Activated T-cell treated with anti-CD3 and anti-CD28 coated beads, Interleukin-2, amount 50 U/mL, for 48 hours (primary cell): ENCODE measurements at regions not wholly inside any gene's neighbourhood (a gene's known extent, or its start where the extent isn't known, plus 50 kb on each side); places are given as distances from the start of the nearest gene placed in this dataset.
"Not testable (repeated sequence)": the region's sequence is repeated elsewhere in the genome, so short reads cannot be mapped to it uniquely, and the experiment has no call there.

Experiments used
- DNase-seq, 2 experiments: peaks; one replicate each; pipeline ENCODE4 v3.0.0-alpha.2; 2020

DNA sequence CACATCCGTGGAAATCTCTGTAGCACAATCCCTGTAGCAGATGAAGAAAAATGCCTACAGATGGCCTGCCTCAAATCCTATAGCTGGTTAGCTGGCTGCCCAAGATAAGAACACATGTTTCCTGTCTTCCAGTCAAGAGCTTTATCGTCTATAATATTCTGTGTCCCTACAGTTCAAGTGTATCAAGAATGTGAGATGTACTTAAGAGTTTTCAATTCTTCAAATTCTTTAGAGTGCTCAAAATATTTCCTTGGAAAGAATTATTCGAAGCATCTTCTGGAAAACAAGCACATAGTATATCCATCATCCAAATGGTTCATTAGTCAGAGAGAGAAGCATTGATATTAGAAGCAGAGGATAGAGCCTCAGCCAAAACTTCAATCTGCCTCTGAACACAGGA, 239.8 kb downstream of the COG6 start:
- no peak for DNase-seq

DNA sequence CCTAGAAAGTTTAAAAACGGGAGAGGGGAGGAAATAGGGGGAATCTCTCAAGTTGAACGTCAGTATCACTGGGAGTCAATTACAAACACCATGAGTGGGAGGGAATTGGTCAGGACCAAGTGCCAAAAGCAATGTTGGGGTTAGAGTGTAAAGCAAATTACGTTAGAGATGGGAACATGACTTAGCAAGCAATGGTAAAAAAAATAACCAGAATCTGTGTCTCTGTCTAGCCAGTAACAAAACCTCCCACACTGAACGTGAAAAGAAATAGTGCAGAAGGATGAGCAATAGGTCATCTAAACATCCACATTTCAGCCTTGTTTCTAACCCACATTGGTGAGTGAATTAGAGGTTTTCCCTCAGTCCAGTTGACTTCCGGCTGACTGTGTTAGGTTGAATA, 242.2 kb downstream of the COG6 start:
- no peak for DNase-seq

DNA sequence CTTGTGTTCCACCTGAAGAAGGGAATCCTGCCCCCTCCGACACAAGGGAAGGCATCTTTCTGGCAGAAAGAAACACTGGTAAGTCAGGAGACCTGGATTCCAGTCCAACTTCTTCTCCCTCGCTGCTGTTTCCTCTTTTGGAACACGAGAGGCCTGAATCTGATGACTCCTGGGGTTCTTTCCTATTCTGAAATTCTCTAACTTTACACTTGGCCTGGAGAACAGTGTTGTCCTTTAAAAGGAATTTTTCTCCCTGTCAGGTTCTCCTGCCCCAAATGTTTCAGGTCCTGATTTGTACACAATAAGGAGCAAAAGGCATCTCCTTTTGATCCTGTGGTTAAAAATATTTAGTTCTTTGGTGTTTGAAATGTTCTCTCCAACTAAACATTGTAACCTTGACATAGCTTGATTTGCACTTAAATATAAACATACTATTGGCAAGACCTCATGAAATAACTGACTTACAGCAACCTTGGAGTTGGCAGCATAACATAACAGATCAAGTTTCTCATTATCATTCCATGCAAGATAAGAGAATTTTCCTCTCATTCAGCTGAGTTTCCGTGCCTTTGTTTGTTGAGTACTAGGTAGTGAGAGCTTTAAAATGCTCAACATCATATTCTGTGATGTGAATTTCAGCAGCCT, 244.8 kb downstream of the COG6 start:
- DNase-seq, result no peak

DNA sequence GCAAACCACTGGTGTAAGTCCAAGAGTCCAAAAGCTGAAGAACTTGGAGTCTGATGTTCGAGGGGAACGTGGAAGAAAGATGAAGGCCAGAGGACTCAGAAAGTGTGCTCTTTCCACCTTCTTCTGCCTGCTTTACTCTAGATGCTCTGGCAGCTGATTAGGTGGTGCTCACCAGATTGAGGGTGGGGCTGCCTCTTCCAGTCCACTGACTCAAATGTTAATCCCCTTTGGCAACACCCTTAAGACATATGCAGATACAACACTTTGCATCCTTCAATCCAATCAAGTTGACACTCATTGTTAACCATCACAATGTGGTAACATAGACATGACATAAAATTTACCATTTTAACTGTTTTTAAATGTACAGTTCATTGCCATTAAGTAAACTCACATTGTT, 249.5 kb downstream of the COG6 start:
- no peak for DNase-seq

DNA sequence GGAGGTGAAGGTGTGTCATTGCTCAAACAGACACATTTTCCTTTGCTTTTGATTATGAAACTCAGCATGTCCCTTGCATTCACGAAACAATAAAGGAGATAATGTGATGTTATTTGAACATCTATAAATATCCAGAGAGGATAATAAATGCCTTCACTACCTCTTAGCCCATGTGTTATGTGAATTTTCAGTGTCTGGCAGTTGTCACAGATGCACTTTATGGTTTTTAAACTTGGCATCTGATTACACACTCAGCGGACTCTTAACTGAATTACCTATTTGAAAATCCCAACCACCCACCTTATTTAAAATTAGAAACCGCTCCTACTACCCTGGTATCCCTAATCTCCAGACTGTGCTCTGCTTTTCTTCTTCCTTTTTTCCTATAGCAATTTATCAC, 254.2 kb downstream of the COG6 start:
- DNase-seq, result no peak

DNA sequence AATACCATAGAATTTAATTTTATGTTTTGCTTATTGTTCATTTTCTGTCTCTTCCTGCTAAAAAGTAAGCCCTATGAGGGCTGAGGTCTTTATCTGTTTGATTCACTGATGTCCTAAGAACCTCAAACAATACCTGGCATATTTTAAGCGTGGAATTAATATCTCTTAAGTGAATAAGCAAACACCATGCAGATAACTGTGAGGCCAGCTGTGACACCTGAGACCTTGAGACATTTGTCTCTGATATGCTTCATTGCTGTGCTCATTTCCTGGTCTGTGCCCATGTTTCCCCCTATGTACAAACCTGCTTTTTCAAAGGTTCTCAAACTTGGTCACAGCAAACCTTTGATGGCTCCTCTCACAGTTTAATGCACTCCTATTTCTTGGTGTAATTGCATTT, 254.6 kb downstream of the COG6 start:
- no peak for DNase-seq

DNA sequence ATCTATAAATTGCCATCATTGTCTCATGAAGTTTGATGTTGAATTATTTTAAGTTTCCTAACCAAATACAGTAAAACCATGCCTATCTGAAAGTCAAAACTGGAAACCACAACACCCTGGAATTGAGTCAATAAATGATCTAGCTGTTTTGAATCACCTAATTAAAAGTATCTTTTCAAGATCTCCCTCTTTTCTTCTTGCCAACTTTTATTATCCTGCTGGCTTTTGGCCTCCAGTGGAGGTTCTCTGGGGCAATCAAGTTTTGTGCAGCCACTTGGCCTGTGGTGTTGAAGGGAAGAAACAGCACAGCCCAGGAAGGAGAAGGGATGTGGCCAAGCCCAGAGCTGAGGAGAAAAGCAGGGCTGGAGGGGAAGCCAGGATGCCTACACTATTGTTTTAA, 255.4 kb downstream of the COG6 start:
- DNase-seq, result peak in 1 of 2 experiments; percentile 31

DNA sequence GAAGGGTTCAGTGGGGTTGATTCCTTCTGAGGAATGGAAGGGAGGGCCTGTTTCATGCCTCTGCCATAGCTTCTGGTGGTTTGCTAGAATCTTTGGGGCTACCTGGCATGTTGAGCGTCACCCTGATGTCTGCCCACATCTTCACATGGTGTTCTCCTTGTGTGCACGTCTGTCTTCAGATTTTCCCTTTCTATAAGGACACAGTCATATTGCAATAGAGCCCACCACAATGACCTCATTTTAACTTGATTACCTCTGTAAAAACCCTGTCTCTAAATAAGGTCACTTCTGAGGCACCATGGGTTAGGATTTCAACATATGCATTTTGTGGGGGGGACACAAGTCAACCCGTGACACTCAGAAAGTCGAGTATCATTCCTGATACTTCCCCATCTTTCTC, 257.9 kb downstream of the COG6 start:
- DNase-seq, result no peak

DNA sequence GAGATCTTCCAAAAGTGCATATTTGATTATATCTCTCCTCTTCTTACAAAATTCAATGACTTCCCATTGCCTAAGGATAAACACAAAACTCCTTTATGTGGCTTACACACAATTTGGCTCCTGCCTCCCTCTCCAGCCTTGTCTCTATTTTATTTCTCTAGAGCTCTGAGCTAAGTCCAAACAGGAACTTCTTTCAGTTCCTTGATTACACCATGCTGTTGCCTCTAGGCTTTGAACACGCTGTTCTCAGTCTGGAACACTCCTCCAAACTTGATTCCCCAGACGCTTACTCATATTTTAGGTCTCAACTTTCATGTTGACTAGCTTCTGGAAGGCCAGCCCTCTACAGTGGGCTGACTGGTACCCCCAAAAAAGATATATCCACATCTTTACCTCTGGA, 258.5 kb downstream of the COG6 start:
- no peak for DNase-seq

DNA sequence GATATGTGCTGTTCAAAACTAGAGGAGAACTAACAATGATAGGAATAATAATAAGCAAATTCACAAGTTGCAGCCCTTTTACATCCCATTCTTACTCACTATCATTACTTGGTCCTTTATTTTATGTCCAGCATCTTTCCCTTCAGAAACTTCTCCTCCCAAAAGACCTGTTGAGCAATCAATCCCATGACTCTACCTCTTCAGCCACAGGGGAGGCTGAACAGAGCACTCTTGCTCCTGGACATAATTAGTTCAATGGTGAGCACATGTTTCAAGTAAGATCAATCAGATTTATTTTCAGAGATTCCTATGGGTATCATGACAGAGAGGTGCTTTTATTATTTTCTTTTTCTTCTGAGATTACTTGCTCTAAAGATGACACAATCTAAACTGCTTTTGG, 260.0 kb downstream of the COG6 start:
- DNase-seq, result no peak

DNA sequence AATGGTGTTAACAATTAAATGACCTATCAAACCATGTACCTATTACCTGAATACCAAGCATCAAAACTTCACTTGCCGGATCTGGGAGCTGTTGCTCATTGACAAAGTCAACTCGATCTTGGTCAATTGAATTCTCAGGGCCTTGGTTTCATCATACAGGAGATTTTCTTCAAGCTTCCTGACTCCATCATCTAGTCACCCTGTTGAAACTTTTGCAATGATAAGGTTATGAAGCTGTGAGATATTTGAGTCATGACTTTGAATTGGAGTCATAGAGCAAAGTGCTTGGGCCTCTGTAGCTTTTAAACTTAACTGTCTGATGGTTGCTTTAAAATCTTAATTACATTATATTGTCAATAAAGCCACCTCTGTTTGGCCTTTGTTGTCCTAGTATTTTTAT, 260.9 kb downstream of the COG6 start:
- no peak for DNase-seq

DNA sequence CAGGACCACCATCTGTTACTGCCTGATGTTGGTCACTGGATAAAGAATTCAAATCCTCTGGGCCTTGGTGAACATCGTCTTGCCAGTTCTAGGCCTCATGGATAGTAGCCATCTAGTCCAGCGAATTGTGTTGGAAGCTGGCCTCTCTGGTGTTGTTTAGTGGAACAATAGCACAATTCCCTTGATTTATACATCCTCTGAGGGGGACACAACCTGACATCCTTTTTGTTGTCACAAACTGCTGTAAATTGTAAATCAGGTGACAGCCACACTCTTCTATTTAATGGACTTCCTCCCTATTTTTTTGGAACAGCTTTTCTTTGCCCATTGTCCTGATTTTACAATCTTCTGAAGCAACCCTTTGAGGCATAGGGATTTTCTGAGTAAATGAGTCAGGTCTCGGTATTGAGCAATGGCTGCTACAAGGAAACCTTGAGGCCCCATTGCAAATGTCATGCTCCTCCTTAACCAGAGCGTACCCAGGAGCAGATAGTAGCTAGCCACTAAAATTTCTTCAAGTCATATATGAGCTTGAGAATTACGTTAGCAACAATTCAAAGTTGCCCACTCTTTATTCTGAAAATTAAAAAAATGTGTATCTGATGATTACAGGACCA, 263.3 kb downstream of the COG6 start:
- no peak for DNase-seq

DNA sequence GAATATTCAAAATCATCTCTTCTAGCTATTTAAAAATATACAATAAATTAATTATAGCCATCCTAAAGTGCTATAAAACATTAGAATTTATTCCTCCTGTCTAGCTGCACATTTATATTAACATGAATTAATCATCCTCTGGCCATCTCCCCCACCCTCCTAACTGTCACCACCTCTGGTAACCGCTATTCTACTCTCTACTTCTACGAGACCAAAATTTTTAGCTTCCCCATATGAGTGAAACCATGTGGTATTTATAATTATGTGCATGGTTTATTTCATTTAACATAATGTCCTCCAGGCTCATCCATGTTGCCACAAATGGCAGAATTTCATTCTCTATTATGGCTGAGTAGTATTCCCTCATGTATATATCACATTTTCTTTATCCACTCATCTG, 265.2 kb downstream of the COG6 start:
- no peak for DNase-seq

DNA sequence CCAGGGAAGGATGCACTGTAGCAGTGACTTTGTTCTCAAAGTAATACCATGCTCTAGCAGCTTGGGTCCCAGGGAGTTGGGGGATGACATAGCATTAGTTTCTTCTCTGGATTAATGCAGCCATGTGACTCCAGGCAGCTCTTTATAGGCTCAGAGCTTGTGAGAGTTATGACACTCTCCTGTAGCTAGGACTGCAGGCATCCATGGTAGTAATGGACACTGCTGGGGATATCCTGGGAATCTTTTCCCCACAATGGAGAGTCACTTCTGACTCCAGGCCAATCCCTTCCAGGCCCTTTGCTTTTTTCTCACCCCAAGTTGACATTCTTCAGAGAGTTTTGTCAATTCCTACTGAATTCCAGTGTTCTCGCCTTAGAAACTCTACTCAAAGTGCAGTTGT, 270.9 kb downstream of the COG6 start:
- no peak for DNase-seq

DNA sequence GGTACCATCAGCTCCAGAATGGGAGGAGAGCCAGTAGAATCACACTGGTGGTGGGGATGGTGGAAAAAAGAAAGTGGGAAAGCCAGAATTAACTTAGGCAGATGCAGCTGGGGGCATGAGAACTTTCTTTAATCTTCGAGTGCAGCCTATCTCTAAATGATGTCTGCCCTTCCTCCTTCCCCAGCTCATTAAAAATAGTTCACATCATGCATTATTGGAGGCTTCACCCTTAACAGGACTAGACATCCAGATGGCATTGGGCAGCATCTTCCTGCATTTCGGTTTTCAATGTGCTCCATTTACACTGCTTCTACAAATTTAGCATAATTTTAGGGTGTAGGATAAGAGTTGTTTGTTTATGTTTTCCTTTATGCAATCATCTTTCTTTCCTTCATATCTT, 272.8 kb downstream of the COG6 start:
- no peak for DNase-seq

DNA sequence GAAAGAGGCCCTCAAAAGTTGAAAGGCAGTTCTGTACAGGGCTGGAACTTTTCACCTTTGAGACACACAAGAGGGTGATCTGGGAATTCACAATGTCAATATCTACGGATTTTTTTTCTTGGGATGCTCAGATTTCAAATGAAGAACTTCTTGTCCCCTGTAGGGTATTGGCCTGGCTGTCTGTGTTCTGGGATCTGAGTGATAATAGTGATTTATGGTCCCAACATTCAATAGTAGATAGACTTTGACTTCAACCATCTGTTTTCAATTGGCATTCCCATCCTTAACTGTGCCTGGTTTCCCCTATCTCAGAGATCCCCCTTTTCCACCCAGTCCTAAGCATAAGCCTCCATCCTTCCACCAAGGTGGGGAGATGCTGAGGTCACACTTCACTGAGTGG, 274.1 kb downstream of the COG6 start:
- no peak for DNase-seq

DNA sequence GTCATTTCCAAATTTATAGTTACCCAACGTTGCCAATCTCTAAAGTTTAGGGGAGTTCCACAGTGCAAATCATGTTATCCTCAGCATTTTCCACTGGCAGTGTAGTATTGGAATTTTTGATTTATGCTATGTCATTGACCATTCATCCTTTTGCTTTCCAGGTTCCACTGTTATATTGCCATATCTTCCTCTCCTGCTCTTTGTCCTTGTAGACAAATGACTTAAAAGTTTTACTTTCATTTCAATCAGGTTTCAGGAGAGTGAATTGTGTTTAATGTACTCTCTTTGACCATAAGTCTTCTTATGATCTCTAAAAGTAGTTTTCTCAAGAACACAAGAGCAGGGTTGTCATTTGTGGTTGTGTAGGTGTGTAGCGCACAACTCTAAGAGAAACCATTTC, 274.6 kb downstream of the COG6 start:
- DNase-seq, result no peak

DNA sequence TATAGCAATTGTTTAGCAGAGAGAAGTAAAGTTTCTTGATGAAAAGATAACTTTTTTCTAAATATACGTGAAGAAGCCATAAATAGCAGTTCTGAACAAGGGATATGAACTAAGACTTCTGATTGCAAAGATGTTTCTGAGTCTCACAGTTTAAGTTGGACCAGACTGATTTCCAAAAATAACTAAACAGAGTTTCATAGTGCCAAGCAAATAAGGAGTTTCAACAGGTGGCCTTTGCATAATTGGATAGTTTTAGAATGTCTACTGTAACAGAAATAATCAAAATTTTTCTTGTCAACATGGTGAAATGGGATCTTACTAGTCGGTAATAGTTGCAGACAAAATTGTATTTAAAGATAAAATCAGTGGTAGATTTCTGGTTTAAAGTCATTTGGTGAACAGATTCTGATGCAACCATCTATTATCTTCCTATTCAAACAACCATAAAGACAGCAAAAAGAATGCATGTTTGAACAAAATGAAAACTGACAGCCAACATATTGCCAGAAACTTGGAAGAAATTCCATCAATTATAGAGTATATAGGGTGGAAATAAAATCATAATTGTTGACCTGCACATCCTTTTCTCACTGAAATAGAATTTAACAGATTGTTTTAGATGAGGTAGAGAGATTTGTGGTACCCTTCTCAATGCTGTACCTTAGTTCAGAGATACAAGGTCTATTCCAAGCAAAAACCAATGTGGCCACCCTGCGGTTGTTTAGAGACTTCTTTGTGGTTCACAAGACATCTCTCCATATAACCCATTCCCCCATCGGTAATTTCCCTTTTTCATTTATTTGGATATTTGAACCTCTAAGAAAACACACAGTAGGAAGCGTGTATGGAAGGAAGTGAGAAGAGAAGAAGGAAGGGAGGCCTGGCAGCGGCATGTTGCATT, 275.3 kb downstream of the COG6 start:
- DNase-seq, result no peak

DNA sequence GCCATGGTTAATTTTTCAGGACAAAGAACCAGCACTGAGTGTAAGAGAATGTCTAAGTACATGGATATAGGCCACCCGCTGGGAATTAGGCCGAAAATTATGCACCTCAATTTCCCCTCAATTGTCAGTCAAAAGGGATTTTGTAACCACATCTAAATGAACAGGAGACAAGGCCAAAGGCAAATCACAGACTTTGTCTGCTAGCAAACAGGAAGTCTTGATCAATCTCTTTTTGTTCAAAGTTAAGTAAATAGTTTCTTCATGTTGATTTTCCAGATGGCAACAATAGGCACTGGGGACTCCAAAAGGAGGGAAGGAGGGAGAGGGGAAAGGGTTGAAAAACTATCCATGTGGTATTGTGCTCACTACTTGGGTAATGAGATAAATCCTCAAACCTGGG, 276.0 kb downstream of the COG6 start:
- no peak for DNase-seq

DNA sequence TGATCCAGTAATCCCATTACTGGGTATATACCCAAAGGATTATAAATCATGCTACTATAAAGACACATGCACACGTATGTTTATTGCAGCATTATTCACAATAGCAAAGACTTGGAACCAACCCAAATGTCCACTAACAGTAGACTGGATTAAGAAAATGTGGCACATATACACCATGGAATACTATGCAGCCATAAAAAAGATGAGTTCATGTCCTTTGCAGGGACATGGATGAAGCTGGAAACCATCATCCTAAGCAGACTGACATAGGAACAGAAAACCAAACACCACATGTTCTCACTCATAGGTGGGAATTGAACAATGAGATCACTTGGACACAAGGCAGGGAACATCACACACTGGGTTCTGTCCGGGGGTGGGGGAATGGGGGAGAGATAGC, 277.1 kb downstream of the COG6 start:
- DNase-seq, result not testable (repeated sequence)

DNA sequence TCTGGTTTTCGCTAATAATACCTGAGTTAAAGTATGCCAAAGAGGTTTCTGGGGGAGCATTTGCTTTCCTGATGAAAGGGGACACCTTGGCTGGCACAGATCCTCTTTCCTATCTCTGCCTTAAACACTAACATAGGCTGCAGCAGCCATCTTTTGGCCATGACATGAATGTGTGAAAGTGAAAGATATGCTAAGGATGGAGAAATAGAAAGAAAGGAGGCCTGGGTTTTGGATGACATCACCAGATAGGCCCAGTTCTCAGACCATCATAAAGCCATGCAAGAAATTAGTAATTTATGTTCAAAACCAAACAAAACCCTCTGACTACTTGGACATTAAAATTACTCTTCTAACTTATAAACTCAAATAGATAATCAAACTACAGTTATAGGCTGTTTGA, 279.7 kb downstream of the COG6 start:
- no peak for DNase-seq

DNA sequence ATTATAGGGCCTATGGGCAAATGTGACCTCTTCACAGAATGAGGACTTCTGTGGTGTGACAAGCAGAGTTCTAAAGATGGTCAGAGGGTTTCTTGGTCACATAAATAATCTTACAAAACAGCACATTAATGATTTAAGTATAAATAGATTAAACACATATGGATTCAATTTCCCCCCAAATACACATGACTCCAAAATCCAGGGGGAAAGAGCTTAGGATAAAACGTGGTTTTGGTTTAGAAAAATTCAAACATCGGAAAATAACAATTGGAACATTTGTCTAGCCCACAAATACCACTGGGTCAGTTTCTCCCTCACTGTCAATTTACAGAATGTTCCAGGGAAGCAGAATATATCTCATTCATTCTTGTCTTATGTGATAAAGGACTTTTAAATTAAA, 283.1 kb downstream of the COG6 start:
- DNase-seq, result no peak

DNA sequence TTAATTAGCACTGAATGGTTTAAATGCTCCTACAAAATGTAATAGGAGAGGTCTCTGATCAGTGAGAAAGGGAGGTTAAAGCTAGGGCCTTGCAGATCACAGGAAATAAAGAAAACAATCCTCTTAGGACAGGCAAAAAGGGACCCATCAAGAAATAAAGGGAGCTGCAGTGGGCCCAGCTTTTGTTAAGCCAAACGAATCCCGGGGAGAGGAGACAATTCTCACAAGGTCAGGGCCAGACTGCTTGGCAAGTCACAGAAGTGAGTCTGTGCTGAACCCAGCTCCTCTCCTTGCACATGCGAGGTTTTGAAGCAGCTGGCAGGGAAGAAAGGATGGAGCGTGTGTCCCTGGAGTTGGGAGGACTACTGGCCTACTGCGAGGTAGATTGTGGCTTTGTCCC, 285.8 kb downstream of the COG6 start:
- DNase-seq, result no peak

DNA sequence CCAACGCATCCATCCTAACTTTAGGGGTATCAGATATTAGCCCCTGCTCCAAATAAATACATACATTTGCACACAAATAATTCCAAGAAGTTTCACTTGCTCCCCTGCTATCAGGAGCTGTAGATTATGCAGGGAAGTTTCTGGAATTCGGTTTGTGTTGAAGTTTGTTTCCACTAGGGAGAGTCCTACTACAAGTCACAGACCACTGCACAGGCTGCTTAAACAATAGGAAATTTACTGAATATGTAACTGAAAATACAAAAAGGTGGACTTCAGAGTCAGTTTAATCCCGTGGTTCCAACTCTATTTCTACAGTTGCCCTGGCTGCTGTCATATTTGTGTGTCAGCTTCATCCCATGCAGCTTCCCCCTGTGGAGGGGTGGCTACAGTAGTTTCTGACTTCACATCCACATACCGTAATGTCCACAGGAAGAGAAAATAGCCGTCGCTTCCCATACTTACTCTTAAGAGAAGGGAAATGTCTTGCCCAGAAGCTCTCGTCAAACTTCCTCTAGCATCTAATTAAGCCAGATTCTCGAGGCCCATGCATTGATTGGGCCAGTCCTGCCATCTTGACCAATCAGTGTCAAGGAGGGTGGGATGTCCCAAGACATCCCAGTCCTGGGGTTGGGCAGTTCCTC, 286.6 kb downstream of the COG6 start:
- DNase-seq, result no peak
